ENCODE measurements at regions not wholly inside any gene's neighbourhood (a gene's known extent, or its start where the extent isn't known, plus 50 kb on each side); places are given as distances from the start of the nearest gene placed in this dataset.
A peak's percentile ranks its signal among the peaks of the same experiment; 100 is the strongest.

DNA sequence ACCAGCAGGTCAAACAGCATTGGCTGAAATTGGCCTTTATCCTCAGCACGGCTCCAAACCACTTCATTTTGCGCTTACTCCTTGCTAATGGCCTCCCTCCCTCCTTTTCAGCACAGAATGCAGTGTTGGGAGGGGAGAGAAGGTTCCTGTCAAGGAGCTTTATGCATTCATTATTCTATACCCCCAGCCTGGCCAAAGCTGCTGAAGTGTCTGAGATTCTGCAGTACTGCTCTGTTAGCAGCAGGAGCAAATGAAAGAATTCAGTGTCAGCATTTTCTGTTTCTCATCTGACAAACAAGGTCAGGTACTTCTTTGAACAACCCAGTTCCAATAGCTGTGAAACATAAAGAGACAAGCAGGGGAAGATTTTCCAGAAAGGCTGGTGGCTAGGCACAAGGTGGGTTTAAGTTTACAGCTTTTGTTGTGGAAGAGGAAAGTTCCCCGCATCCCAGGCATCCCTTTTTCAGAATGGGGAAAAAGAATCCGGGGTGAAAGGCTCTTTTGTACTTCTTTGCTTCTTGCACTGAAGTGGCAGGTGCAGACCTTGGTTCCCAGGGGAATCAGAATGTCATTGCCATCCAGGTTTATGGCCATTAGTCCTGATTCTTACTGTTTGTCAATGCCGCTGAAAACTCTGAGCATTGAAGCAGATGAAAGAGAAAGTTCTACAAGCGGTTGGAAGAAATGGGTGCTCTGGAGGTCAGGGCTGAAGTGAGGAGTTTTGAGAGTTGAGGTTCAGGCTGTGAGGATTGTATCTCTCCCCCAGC, 109.3 kb upstream of the APC start:
- DNase-seq = peak; percentile 43 to 91 (median 80)

DNA sequence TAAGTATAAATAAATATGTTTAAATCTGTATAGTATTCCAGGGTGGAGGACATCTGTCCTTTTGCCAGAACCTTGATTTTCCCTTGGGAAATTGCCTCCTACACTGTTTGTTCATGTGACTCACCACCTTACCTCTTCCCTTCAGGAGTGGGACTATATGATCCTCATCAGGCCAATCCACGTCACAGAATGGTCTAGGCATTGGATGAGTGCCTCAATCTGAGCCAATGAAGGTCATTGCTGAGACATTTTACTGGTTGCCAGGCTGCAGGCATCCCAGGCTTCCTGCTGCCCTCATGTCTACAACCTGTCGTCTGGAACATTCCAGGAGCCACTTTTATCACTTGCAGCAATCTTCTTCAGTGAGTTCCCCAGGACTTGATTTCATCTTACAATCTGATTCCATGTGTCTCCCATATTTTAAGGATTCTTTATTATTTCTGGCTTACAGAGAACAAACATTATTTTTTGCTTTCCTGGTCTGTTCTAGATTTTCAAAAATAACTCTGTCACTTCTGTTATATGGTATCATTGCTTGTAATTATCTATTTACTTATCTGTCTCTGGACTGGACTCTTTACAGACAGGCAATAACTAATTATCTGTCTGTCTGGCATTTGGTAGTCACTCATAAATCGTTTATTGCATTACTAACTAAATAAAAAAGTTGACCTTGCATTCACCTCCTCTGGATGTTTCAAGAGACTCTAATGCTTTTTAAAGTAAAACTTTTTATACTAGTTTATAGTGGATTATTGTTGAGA, 107.3 kb upstream of the APC start:
- no peak for DNase-seq

- no peak for DNase-seq
Measured at GRCh38 chr5:112634166-112634565, 103.5 kb upstream of the APC start.

DNA sequence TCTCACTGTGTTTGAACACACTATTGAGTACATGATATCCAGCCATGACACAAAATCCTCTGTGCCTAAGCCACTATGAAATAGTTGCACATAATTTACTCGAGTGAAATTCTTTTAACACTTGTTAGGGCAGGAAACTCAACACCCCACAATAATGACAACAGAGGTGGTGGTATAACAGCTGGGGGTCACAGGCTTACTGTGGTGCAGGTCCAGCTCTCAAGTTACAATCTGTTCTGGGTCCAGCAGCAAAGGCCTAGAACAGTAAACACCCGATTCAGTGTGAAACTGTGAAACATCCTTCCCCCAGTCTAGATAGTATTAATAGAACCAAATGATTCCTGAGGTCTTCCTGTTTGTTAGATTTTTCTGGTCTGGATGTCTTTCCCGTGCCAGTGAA, 102.9 kb upstream of the APC start:
- DNase-seq = no peak

DNA sequence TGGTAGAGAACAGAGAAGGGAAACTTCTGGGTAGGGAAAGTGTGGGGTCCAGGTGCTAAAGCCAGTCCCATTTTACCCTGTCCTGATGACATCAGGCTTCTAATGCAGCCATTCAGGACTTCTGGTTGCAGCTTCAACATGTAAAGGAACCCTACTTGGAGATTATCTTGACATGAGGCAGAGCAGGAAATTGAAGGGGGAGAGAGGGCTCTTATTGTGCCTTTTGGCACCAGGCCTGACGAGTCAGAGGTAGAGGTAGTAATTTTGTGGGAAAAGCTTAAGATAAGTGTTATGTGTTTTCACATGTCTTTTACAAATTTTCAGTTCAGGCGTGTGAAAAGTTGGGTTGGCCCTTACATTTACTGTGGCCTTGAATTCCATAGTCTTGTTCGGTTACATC, 102.4 kb upstream of the APC start:
- DNase-seq = no peak

DNA sequence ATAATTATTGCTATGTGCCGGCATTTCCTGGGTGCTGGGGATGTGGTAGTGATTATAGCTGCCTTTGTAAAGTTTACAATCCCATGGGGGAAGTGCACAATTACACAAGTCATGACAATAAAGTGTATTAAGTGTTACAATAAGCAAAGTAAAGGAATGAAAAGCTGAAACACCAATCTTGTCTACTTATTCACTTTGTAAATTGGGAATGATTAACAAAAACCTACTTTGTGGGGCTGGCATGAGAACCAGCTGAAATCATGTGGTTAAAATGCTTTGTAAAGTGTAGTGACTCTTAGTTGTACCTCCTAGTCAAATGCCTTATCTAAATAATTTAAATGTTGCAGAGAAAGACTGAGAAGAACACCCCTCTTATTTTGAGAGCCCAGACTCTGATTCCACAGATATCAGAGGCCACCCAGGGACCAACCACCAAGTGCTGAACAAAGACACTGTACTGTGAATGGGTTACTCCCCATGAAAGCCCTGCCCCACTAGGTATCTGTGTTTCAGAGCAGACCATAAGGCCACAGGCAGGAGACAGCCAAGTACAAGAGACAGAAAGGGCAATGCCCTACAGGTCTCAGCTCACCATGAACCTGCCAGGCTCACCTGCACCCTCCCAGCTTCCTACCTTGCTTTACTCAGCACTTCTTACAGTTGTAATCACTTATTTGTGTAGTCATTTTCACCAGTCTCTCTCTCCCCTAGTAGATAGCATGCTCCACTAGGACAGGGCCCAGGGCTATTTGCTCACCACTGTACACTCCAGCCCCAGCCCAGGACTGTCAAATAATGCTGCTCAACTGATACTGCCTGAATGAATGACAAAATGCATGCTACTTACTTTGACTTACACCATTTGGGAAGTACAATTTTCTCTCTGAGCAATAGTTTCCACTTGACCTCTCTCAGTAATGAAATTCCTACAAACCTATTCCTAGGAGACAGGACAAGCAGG, 101.6 kb upstream of the APC start:
- DNase-seq = no peak

- DNase-seq = no peak
Measured at GRCh38 chr5:112636751-112637150, 100.9 kb upstream of the APC start.

DNA sequence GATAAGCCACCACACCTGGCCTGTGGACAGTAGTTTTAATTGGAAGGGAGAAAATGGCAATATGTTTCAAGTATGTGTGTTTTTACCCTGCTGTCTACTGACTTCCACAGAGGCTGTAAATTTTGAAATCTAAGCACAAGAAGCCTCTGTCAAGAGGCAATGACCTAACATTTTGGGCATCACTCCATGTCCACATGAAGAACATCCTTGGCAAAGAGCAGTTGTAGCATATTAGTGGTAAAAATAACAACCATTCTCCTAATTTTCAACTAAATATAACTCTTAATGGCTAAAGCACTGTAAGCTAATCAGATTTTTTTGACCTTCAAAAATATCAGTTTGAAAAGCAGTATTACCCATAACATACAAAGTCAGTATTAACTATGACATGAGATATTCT, 100.3 kb upstream of the APC start:
- no peak for DNase-seq

DNA sequence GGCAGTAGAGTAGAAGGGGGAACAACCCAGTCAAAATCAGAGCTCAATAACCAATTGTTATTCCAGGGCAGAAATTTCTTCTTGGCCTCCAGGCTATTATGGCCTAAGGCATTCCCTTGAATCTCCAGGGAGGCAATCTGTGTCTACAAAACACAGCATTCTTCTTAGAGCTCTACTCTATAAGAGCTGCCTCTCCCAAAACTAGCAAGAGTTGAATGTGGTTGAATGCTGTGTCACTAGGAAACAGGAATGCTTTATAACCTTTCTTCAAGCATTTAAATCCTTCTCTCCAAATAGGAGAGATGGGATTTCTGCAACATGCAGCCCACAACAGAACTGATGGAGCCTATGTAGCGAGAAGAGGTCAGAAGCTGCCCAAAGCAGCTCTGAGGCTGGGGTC, 97.1 kb upstream of the APC start:
- no peak for DNase-seq

DNA sequence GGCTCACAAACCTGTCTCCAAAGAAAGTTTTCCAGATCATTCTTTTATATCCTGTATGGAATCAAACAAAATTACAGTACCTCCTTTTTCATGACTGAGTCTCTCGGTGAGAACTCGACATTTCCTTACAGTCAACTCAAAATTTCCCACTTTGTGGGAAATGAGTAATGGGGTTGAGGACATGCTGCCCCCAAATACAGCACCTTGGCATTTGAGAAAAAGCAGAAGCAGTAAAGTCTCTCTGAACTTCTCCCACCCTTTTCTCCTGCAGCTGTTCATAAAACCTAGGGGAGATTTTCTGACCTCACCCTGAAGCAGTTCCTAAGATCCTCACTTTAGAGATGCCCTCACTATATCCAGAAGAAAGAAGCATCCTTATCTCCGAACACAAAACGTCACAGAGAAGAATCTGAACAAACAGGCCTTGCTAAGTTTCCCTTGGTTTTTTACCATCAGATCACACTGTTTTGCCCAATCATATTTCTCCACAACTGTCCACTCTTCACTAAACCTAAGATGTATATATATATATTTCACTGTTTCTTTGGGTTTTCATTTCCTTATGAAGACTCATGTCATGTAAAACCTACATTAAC, 96.1 kb upstream of the APC start:
- no peak for DNase-seq

- DNase-seq = no peak
Measured at GRCh38 chr5:112642885-112643284, 94.8 kb upstream of the APC start.

DNA sequence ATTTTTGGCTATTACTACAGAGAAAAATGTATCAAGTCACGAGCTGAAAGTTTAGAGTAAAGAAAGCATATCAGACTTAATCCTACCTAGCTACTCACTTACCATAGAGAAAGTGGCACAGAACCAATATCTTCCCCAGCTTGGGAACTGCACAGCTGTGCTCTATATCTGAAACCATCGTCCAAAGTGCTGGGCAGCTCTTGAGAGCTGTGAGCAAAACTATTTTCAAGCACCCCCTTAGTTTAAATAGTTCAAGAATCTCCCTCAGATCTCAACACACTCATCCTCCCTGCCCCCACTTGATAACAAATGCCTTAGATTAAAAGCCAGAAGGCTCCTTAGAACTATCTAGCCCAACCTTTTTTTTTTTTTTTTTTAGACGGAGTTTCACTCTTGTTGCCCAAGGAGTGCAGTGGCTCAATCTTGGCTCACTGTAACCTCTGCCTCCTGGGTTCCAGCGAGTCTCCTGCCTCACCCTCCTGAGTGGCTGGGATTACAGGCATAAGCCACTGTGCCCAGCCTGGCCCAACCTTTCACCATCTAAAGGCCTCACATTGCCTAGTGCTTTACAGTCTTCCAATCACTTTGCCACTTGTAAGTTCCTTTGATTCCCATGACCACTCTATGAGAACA, 94.2 kb upstream of the APC start:
- DNase-seq = no peak

DNA sequence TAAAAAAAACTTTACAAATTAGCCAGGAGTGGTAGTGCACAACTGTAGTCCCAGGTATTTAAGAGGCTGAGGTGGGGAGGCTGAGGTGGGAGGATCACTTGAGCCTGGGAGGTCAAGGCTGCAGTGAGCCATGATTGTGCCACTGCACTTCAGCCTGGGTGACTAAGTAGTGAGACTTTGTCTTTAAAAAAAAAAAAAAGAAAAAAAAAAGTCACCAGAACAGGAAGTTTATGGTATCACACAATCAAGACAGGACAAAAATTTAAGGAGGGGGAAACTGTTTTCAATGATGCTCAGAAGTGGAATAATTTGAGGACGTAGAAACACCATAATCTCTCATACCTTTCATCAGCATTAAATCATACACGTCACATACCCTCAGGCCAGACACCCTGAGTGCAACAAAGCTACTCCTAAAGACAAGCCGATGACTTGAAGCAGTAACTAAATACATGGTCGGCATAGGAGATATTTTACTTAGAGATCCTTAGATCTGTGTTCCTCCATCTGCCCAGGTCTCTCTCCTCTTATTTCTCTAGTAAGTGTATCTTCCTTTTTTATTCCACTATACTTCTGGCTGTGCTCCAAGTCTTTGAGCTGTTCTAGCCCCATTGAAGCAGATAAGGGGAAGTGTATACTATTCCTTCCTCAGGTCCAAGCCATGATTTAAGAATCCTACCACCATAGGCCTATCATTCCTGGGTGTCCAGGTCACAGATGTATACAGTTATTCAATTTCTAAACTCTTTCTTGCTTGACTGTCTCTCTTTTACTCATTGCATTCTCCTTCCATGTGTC, 91.3 kb upstream of the APC start:
- DNase-seq = no peak

DNA sequence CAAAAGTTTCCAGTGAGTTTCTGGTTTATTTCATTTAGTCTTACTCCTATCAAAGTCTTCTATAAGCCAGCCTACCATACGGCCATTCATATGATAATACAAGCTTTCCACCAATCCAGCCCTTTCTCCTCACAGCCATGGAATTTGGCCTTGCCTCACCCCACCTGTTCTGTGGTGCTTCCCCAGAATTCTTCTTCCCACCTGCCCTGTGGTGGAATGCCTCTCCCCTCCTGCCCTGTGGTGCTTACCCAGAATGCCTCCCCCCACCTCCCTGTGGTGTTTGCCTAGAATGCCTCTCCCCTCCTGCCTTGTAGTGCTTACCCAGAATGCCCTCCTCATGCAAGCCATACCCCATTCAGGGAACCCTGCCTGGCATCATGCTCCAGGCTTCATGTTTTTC, 90.3 kb upstream of the APC start:
- no peak for DNase-seq

- DNase-seq = no peak
Measured at GRCh38 chr5:112648264-112648663, 89.4 kb upstream of the APC start.

GRCh38 chr5:112649882-112650281, 87.8 kb upstream of the APC start:
- DNase-seq = peak in 1 of 3 experiments; percentile 31

GRCh38 chr5:112653638-112654205, 84.0 kb upstream of the APC start:
- no peak for DNase-seq

DNA sequence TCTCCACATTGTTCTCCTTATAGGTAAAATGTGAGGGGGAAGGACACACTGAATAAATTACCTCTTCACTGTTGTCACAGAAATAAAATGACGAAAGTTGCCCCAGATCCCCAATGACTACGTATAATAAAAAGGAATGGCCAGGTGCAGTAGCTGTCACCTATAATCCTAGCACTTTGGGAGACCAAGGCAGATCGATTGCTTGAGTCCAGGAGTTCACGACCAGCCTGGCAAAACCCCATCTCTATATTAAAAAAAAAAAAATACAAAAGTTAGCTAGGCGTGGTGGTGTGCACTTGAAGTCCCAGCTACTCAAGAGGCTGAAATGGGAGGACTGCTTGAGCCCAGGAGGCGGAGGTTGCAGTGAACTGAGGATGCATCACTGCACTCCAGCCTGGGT, 82.2 kb upstream of the APC start:
- no peak for DNase-seq

DNA sequence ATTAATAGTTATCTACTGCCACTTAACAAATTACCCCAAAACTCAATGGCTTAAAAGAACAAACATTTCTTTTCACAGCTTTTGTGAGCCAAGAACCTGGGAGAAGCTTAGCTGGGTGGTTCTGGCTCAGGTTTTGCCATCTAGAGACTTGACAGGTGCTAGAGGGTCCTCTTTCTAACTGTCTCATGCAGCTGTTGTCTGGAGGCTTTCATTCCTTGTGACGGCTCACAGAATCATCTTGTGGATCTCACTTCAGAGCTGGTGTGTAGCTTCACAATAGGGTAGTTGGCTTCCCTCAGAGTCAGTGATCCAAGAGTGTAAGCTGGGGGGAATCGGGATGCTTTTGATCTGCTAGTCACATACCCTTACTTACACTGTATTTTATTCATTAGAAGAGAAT, 81.2 kb upstream of the APC start:
- no peak for DNase-seq

DNA sequence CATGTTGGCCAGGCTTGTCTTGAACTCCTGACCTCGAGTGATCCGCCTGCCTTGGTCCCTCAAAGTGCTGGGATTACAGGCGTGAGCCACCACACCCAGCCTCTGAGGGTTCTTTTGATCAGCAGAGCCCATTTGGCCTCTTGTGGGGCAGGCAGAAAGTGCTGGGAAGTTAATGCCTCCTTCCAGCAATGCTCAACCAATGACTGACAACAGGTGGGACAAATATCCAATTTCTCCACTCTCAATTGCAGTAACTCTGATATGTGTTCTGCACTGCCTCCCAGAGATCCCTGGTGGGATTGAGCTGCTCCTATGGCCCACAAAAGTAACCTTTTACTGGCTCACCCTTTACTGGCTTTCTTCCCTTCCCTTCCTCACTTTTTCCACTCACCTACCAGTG, 79.9 kb upstream of the APC start:
- DNase-seq = no peak

DNA sequence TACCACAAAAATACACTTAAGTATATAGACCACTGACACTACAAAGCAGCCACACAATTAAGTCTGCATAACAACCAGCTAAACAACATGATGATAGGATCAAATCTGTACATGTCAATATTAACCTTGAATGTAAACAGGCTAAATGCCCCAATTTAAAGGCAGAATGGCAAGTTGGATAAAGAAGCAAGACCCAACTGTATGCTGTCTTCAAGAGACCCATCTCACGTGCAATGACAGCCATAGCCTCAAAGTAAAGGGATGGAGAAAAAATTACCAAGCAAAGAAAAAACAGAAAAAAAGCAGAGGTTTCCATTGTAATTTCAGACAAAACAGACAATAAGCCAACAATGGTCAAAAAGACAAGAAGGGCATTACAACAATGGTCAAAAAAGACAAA, 77.3 kb upstream of the APC start:
- DNase-seq = no peak

Data from NCI-H1417 (cell line).